Skeletal muscle tissue (tissue), 3 donors: ENCODE measurements at regions not wholly inside any gene's neighbourhood (a gene's known extent, or its start where the extent isn't known, plus 50 kb on each side); places are given as distances from the start of the nearest gene placed in this dataset.

Experiments used
- H3K27ac ChIP-seq: one replicate; pipeline ENCODE4 v1.7.0; 2013; ENCODE audit warnings: mild to moderate bottlenecking, low read depth, low read length, inconsistent platforms
- H3K27me3 ChIP-seq, 3 donors: one replicate each; pipeline ENCODE4 v1.7.0; 2013; ENCODE audit warnings: low read length in 3 of 3; ENCODE audit not compliant: control insufficient read depth in 3 of 3, insufficient read depth in 3 of 3
- H3K36me3 ChIP-seq, 3 donors: one replicate each; pipeline ENCODE4 v1.7.0; 2013; ENCODE audit warnings: low read length in 3 of 3; ENCODE audit not compliant: control insufficient read depth in 3 of 3, insufficient read depth in 3 of 3
- H3K4me1 ChIP-seq, 3 donors: one replicate each; pipeline ENCODE4 v1.7.0; 2013; ENCODE audit warnings: low read length in 3 of 3, mild to moderate bottlenecking in 3 of 3; ENCODE audit not compliant: control insufficient read depth in 3 of 3, insufficient read depth in 3 of 3
- H3K4me3 ChIP-seq, 3 donors: one replicate each; pipeline ENCODE4 v1.7.0; 2013; ENCODE audit warnings: low read length in 3 of 3
- H3K9ac ChIP-seq, 3 donors: one replicate each; pipeline ENCODE4 v1.7.0; 2013; ENCODE audit warnings: low read length in 3 of 3, mild to moderate bottlenecking in 3 of 3, moderate library complexity in 2 of 3, low read depth in 1 of 3
- H3K9me3 ChIP-seq, 3 donors: one replicate each; pipeline ENCODE4 v1.7.0; 2013; ENCODE audit warnings: low read length in 3 of 3; ENCODE audit not compliant: control insufficient read depth in 3 of 3
- donor health status: Osteomylitis.

DNA sequence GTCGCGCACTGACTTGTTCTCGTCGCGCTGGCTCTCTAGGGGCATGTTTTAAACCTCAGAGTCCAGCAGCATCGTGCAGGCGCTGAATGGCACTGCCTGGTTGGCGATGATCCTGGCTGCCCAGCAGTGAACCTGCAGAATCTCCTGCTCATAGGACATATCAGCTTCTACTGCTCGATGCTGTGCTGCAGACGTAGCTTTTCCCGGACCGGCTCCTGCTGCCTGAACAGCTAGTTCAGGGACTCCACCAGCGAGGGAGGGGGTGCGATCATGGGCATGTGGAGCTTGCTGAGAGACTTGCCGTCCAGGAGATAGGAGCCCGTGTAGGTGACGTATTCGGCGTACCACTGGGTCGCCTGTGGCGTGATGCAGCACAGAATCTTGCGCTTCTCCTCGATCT is 890.0 kb upstream of the LRRTM1 start:
- Histone ChIP-seq H3K36me3 (no peaks in the 10 kb centered on the region), H3K27me3 (no peaks in the 10 kb centered on the region), H3K27ac (no peak overlapping the region), H3K9me3 (peaks cover 0 to 9% (median 5%) of the 10 kb centered on the region in 3 donors), H3K9ac (no peak overlapping the region), H3K4me1 (no peaks in the 10 kb centered on the region), H3K4me3 (no peak overlapping the region)

DNA sequence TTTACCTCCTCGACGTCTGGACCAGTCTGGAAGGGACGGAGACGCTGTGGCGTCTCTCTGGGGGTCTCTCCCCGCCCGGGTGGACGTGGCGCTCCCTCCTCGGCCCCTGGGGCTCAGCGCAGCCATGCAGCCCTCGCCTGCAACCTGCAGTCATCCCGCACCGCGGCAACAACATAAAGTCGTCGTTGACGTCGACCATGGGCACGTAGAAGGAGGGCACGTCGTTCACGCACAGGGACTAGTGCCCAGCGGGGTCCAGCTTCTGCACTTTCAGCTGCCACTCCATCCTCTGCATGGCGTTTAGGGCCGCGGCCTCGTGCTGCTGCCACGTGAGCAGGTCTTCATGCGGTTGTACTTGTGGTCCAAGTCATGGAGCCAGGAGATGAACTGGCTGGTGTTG is 889.6 kb upstream of the LRRTM1 start:
- no peak overlapping the region for H3K4me3 ChIP-seq
- peaks cover 0 to 9% (median 5%) of the 10 kb centered on the region in 3 donors for H3K9me3 ChIP-seq
- H3K27me3 ChIP-seq = no peaks in the 10 kb centered on the region
- H3K27ac ChIP-seq = no peak overlapping the region
- no peak overlapping the region for H3K9ac ChIP-seq
- no peaks in the 10 kb centered on the region for H3K36me3 ChIP-seq
- no peaks in the 10 kb centered on the region for H3K4me1 ChIP-seq

DNA sequence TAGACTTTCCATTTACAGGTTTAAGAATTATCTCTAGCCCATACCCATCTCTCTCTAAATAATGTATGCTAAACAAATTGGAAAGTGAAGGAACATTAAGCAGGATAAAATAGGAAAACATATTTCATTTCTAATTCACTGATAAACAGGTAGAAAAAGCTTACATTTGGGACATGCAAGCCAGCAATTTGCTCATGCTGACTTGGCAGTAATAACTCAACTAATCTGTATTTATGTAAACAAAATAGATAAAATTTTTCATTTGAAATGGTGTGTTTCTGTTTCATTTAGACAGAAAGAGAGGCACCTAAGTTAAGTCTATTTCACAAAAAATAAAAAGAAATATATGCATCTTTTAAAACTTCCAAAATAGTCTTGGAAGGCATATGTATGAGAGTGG is 877.3 kb upstream of the LRRTM1 start:
- H3K27ac ChIP-seq = no peak overlapping the region
- H3K4me1 ChIP-seq = no peaks in the 10 kb centered on the region
- H3K27me3 ChIP-seq = no peaks in the 10 kb centered on the region
- no peak overlapping the region for H3K9ac ChIP-seq
- H3K9me3 ChIP-seq = no peaks in the 10 kb centered on the region
- H3K4me3 ChIP-seq = no peak overlapping the region
- no peaks in the 10 kb centered on the region for H3K36me3 ChIP-seq

DNA sequence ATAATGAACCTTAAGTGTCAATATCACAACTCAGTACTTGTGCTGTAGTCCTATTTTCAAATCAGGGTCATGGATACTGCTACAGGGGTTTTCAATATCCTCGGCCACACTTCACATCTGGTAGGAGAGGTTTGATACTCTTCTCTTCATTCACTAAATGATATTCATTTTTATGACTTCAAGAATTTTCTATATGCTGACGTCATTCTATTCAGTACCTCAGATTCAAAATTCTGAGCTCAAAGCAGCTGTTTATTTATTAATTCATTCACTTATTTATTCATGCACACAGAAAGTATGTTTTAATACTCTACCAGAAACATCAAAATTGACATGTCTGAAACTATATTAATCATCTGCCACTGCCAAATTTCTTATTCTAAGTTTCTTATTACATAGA is 866.9 kb upstream of the LRRTM1 start:
- peaks cover 0 to 2% (median 0%) of the 10 kb centered on the region in 3 donors for H3K9me3 ChIP-seq
- H3K9ac ChIP-seq = no peak overlapping the region
- no peaks in the 10 kb centered on the region for H3K27me3 ChIP-seq
- no peak overlapping the region for H3K4me3 ChIP-seq
- no peak overlapping the region for H3K27ac ChIP-seq
- no peaks in the 10 kb centered on the region for H3K4me1 ChIP-seq
- no peaks in the 10 kb centered on the region for H3K36me3 ChIP-seq

DNA sequence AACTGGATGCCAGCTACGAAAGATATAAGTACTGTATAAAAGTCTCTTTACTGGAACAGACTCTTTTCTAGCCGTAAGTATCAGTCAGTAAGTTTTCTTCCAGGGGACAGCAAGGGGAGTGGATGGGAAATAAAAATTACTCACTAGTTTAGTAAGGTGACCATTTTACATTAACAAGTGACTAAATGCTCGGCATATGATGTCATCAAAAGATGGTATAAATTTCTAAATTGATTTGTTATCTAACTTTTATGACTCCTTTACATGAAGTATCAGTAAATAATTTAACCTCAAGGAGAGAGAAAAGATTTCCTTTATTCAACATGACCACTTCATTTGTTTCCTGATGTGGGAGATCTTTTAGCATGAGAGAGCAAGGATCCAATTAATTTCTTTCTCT is 859.0 kb upstream of the LRRTM1 start:
- no peak overlapping the region for H3K4me3 ChIP-seq
- no peaks in the 10 kb centered on the region for H3K9me3 ChIP-seq
- no peak overlapping the region for H3K27ac ChIP-seq
- no peak overlapping the region for H3K9ac ChIP-seq
- no peaks in the 10 kb centered on the region for H3K4me1 ChIP-seq
- H3K27me3 ChIP-seq = no peaks in the 10 kb centered on the region
- no peaks in the 10 kb centered on the region for H3K36me3 ChIP-seq

DNA sequence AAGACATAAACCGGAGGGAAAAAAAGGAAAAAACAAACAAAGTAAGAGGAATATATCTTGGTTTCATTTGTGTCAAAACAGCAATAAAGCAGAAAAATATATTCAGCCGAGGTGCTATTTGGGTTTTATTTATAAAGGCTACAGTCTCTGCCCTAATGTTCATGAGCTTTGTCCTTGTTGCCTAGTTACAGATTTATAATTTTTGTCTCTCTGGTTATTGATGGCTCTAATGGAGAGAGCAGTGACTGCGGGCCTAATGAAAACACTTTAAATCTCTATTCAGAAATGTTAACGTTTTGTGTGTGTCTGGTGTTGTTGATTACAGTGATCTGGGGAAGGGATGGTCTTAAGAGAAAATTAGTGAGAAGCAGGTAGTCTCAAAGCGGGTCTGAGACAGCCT is 854.0 kb upstream of the LRRTM1 start:
- Histone ChIP-seq H3K4me3 (no peak overlapping the region), H3K27me3 (no peaks in the 10 kb centered on the region), H3K4me1 (no peaks in the 10 kb centered on the region), H3K9ac (no peak overlapping the region), H3K36me3 (no peaks in the 10 kb centered on the region), H3K27ac (no peak overlapping the region), H3K9me3 (no peaks in the 10 kb centered on the region)

DNA sequence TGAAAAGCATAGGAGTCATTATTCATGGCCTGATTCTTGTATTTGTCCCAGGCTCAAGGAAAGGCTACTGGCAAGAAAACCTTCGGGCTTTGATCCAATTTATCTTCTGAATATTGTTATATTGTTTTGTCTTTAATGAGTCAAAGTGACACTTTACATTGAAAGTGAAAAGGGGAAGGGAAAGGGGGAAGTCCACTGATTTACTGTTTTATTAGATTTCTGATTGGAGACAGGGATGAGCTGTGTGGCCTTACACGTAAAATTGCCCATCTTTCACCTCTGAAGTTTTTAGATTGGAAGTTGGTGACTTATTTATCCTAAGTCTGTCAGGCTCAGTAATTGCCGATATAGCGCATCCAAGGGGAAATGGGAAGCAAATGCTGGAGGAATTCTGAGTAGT is 843.8 kb upstream of the LRRTM1 start:
- Histone ChIP-seq H3K27ac (no peak overlapping the region), H3K27me3 (no peaks in the 10 kb centered on the region), H3K9ac (no peak overlapping the region), H3K9me3 (no peaks in the 10 kb centered on the region), H3K4me3 (no peak overlapping the region), H3K36me3 (no peaks in the 10 kb centered on the region), H3K4me1 (no peaks in the 10 kb centered on the region)

DNA sequence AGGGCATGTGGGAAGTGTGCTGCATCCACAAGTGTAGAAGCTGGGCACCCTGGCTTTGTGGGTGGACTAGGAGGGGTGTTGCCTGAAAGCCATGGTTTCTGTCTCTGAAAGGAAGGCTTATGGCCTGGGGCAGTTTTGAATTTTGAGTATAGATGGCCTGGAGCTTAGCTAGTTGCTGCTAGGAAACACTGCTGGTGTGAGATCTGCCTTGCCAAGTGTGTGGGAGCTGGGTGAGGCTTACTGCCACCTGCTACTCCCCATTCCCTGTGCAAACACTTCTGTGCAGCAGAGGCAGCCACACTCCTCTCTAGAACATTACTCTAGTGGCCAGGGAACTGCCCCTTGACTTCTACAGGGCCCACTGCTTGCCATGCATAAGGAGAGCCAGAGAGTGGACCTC is 831.7 kb upstream of the LRRTM1 start:
- no peak overlapping the region for H3K27ac ChIP-seq
- no peak overlapping the region for H3K9ac ChIP-seq
- no peaks in the 10 kb centered on the region for H3K4me1 ChIP-seq
- H3K9me3 ChIP-seq = peaks cover 0 to 6% (median 0%) of the 10 kb centered on the region in 3 donors
- H3K36me3 ChIP-seq = no peaks in the 10 kb centered on the region
- H3K4me3 ChIP-seq = no peak overlapping the region
- no peaks in the 10 kb centered on the region for H3K27me3 ChIP-seq

DNA sequence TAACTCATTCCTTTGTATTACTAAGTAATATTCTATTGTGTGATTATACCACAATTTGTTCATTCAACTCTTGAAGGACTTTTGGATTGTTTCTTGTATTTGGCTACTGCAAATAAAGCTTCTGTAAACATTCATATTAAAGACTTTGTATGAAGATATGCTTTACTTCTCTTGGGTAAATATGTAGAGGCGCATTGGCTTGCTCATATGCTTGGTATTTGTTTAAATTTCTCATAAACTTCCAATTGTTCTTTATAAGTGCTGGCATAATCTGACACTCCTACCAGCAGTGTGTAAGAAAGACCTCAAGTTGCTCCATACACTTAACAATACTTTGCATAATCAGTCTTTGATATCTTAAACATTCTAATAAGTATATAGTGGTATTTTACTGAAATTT is 792.8 kb upstream of the LRRTM1 start:
- no peaks in the 10 kb centered on the region for H3K4me1 ChIP-seq
- no peaks in the 10 kb centered on the region for H3K36me3 ChIP-seq
- no peak overlapping the region for H3K9ac ChIP-seq
- H3K9me3 ChIP-seq = no peaks in the 10 kb centered on the region
- H3K27me3 ChIP-seq = no peaks in the 10 kb centered on the region
- H3K4me3 ChIP-seq = no peak overlapping the region
- no peak overlapping the region for H3K27ac ChIP-seq

DNA sequence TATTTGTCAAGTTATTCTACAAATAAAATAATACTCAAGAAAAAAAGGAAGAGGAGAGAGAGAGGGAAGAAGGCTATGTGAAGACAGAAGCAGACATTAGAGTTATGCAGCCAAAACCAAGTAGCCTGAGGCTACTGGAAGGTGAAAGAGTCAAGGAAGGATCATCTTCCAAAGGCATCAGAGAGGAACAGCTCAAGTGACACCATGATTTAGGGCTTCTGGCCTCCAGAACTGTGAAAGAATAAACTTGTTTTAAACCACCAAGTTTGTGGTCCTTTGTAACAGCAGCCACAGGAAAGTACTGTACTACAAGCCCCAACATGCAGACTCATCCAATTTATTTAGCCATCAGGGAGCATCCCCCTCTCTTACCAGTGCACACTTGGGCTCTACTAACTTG is 788.5 kb upstream of the LRRTM1 start:
- H3K27ac ChIP-seq = no peak overlapping the region
- H3K36me3 ChIP-seq = no peaks in the 10 kb centered on the region
- no peaks in the 10 kb centered on the region for H3K27me3 ChIP-seq
- H3K9ac ChIP-seq = no peak overlapping the region
- H3K9me3 ChIP-seq = no peaks in the 10 kb centered on the region
- no peak overlapping the region for H3K4me3 ChIP-seq
- H3K4me1 ChIP-seq = no peaks in the 10 kb centered on the region

DNA sequence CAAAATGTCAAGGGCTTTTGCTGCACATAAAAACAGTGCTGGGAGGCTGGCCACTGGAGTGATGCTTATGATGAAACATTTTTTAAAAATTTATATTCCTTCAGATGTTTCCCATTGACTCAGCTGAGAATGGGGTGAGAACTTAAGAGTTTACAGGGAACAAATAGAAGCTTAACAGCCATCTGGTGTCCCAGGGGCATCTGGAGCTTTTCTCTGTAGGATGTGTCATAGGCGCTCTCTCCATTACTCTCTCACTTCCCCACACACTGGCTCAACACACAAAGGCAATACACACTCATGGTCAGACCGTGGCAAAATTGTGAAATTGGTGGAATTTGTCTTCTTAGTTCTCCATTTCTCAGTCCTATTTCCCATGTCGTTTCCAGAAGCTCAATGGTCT is 783.1 kb upstream of the LRRTM1 start:
- Histone ChIP-seq H3K4me1 (no peaks in the 10 kb centered on the region), H3K36me3 (no peaks in the 10 kb centered on the region), H3K9ac (no peak overlapping the region), H3K27me3 (no peaks in the 10 kb centered on the region), H3K4me3 (no peak overlapping the region), H3K9me3 (no peaks in the 10 kb centered on the region), H3K27ac (no peak overlapping the region)
